PFSK-1 (cell line): ENCODE measurements at regions not wholly inside any gene's neighbourhood (a gene's known extent, or its start where the extent isn't known, plus 50 kb on each side); places are given as distances from the start of the nearest gene placed in this dataset.
A peak's percentile ranks its signal among the peaks of the same experiment; 100 is the strongest.

ENCODE experiments used
- FOXP2 ChIP-seq: optimal IDR thresholded peaks from 2 replicates; pipeline ENCODE3; 2011; ENCODE audit warnings: borderline replicate concordance, control low read depth, inconsistent platforms; ENCODE audit not compliant: insufficient read depth; ENCODE audit errors: extremely low read length, extremely low read depth
- POLR2AphosphoS5 ChIP-seq: IDR thresholded peaks from 2 replicates; pipeline ENCODE4 v1.6.1; 2012; ENCODE audit warnings: low read depth, mild to moderate bottlenecking, control low read depth, low read length, moderate library complexity
- REST ChIP-seq, 2 experiments: IDR thresholded peaks; 2 replicates each; pipeline versions ENCODE4 v1.6.1 to v1.8.0; 2011 to 2012; ENCODE audit warnings: low read depth in 2 of 2, low read length in 2 of 2, control low read depth in 1 of 2, inconsistent platforms in 1 of 2, mild to moderate bottlenecking in 1 of 2, moderate library complexity in 1 of 2; ENCODE audit not compliant: insufficient read depth in 1 of 2
- SIN3A ChIP-seq: IDR thresholded peaks from 2 replicates; pipeline ENCODE4 v1.6.1; 2012; ENCODE audit warnings: mild to moderate bottlenecking, low read length, moderate library complexity, borderline replicate concordance; ENCODE audit not compliant: insufficient read depth
- TAF1 ChIP-seq: IDR thresholded peaks from 2 replicates; pipeline ENCODE4 v1.6.1; 2012; ENCODE audit warnings: low read length, control low read depth, borderline replicate concordance; ENCODE audit not compliant: insufficient read depth

DNA sequence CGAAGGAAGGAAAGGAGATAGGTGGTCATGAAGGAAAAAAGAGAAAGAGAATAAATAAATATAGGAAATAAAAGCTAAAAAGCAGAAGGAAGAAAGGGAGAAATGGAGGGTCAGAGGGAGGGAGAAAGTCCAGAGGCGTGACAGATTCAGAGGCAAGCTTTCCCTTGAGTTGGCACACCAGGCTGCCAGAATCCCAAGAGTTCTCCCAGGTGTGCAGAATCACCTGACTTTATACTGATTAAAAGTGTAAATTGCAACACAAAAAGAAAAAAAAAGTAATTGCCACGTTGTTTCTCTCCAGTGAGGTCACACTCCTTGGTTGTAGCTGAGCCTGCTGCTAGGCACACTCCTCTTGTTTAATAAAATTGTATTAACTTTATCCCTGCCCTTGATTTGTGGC lies 669.9 kb upstream of the PKN2 start:
- TF ChIP-seq POLR2AphosphoS5: no peak
- TF ChIP-seq FOXP2: no peak
- no peak for TF ChIP-seq TAF1
- TF ChIP-seq REST (IDR thresholded peaks at IDR 0.05; ENCODE audit: insufficient read depth in 1 of 2, low read depth in 2 of 2, low read length in 2 of 2): no peak
- no peak for TF ChIP-seq SIN3A

GRCh38 chr1:88016947-88017346 lies 667.1 kb upstream of the PKN2 start:
- TF ChIP-seq REST (IDR thresholded peaks at IDR 0.05; ENCODE audit: insufficient read depth in 1 of 2, low read depth in 2 of 2, low read length in 2 of 2): no peak
- TF ChIP-seq TAF1: no peak
- TF ChIP-seq POLR2AphosphoS5: no peak
- no peak for TF ChIP-seq FOXP2
- no peak for TF ChIP-seq SIN3A

GRCh38 chr1:88021529-88021928 lies 662.5 kb upstream of the PKN2 start:
- TF ChIP-seq FOXP2: no peak
- TF ChIP-seq SIN3A: no peak
- TF ChIP-seq POLR2AphosphoS5: no peak
- TF ChIP-seq REST (IDR thresholded peaks at IDR 0.05; ENCODE audit: insufficient read depth in 1 of 2, low read depth in 2 of 2, low read length in 2 of 2): peak in 1 of 2 experiments; percentile 46; a peak in 1 of 4 replicates
- TF ChIP-seq TAF1: no peak

GRCh38 chr1:88022516-88022915 lies 661.6 kb upstream of the PKN2 start:
- TF ChIP-seq REST (IDR thresholded peaks at IDR 0.05; ENCODE audit: insufficient read depth in 1 of 2, low read depth in 2 of 2, low read length in 2 of 2) (no peak), POLR2AphosphoS5 (no peak), SIN3A (no peak), TAF1 (no peak), FOXP2 (no peak)

DNA sequence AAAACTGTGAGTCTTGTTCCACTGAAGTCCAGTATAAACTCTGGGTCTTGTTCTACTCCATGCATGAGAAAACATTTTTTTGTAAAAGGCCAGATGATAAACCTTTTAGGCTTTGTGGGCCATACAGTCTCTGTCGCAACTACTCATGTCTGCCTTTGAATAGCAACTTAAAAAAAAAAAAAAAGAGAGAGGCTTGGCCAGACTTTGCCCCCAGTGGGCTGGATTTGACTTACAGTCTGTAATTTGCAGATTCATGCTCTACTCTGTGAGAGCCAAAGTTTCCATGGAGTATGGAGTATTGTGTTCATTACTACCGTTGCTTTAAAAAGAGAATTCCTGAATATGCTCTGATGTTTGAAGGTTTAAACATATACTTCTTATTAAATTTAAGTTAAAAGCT lies 654.9 kb upstream of the PKN2 start:
- TF ChIP-seq SIN3A (no peak), TAF1 (no peak), REST (IDR thresholded peaks at IDR 0.05; ENCODE audit: insufficient read depth in 1 of 2, low read depth in 2 of 2, low read length in 2 of 2) (no peak), POLR2AphosphoS5 (no peak), FOXP2 (no peak)
